ENCODE measurements at regions not wholly inside any gene's neighbourhood (a gene's known extent, or its start where the extent isn't known, plus 50 kb on each side); places are given as distances from the start of the nearest gene placed in this dataset.

DNA sequence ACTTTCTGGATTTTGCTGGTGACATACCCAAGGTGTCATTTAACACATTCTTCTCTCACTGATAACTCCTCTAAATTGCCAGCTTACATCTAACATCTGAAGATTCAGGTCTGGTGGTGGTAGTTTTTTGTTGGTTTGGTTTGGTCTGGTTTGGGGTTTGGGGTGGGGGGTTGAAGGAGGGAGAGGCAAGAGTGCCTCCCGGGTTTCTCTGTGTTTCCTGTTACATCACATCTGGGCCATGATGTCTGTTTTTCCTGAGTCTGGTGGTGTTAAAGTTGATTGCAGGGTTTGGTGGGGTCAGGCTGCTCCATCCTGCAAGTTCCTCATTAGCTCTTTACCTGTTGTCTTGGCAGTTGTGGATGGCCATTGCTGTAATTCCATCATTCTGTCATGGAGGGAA is 155.8 kb upstream of the UBL3 start:
- TF ChIP-seq, protein P1, sequence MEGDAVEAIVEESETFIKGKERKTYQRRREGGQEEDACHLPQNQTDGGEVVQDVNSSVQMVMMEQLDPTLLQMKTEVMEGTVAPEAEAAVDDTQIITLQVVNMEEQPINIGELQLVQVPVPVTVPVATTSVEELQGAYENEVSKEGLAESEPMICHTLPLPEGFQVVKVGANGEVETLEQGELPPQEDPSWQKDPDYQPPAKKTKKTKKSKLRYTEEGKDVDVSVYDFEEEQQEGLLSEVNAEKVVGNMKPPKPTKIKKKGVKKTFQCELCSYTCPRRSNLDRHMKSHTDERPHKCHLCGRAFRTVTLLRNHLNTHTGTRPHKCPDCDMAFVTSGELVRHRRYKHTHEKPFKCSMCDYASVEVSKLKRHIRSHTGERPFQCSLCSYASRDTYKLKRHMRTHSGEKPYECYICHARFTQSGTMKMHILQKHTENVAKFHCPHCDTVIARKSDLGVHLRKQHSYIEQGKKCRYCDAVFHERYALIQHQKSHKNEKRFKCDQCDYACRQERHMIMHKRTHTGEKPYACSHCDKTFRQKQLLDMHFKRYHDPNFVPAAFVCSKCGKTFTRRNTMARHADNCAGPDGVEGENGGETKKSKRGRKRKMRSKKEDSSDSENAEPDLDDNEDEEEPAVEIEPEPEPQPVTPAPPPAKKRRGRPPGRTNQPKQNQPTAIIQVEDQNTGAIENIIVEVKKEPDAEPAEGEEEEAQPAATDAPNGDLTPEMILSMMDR (conservative IDR thresholded peaks at IDR 0.05 in 1 of 2, IDR thresholded peaks at IDR 0.05 in 1 of 2; ENCODE audit: low read depth in 1 of 2, low read length in 2 of 2), result no peak
- no peak for TF ChIP-seq EZH2 (IDR thresholded peaks at IDR 0.05; ENCODE audit: low read length, missing control alignments)

Data from fibroblast of lung (primary cell).